Stimulated activated CD4-positive, alpha-beta T cell treated with anti-CD3 and anti-CD28 coated beads, Interleukin-2, amount 100 ng/mL, for 24 hours (primary cell): ENCODE measurements at regions not wholly inside any gene's neighbourhood (a gene's known extent, or its start where the extent isn't known, plus 50 kb on each side); places are given as distances from the start of the nearest gene placed in this dataset.

ENCODE experiments used
- DNase-seq, 2 donors: peaks; one replicate each; pipeline ENCODE4 v3.0.0-alpha.2; 2020

DNA sequence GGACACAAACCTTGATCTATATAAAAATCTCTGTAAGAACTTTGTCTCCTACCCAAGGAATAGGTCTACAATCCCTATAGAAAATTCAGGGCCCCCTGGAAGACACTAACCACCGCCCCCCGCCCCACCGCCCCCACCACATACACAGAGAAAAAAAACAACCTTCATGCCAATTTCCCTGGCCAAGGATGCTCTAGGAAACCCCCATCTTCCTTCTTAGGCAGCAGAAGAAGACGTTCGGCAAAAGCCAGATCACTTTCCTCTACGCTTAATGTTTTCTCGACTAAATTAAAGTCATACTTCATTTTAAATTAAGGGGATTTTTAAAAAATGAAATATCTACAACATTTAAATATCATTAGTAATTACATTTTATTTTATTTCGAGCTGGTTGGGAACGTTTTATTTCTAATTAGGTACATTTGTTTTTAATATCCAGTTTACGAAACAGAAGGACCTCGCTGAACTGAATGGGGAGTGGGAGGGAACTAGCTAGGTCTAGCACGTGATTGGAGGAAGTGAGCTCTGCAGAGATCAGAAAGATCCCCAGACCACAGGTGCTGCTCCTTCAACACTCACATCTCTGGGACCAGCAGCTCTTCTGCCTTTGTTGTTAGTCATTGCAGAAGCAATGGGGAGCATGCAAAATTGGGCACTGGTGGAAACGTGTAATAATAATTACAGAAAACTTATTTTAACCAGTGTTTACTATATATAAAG lies 472.3 kb downstream of the MN1 start:
- no peak for DNase-seq

DNA sequence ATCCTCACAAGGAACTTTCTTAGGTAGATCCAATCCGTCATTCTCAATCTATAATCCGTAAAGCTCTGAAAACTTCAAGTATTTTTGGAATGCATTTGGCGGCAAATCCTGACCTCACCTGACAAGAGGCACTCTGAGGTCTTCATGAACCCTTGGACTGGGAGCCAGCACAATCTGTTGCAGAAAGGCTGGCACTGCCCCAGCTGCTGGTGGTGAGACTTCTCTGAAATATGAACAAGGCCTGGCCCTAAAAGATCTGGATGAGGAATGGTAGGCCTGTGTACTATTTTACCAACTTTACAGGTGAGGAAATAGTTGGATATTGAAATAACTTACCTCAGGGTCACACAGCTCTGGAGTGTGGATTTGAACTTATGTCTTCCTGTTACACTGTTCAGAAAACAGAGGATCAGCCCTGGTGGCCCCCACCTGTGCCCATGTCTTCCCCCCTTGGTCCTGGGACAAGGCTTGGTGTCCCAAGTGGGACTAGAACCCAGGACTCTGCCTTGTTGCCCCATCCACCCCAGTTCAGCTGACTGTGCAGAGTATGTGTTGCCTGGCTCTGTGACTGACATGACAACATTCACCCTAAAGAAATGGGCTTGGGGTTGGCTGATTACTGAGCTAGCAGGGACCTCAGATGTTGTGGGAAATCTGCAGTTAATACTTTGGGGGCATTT lies 471.4 kb downstream of the MN1 start:
- no peak for DNase-seq

- peak in 1 of 2 donors; percentile 2 for DNase-seq
Measured at GRCh38 chr22:27331526-27332281, 469.9 kb downstream of the MN1 start.

DNA sequence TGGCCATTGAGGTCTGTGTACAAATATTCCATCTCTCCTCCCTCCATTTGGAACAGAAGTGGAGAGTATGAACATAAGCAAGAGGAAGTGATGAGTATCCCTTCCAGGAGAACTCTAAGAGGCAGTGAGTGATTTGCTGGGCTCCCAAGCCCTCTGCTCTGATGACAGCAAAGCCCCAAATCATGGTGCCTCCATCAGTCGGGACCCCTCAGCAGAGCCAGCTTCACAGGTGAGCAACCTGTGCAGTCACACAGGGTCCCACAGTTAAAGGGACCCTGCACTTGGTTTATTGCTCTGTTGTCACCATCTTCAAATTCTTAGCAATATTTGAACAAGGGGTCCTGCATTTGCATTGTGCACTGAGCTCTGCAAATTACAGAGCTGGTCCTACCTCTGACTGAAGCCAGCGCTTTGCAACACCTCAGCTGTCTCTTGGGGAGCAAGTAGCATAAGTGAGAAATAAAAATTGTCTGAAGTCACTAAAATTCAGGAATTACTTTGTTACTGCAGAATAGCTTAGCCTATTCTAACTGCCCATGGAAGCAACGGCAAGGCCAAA lies 466.4 kb downstream of the MN1 start:
- DNase-seq = no peak

- no peak for DNase-seq
Measured at GRCh38 chr22:27336151-27337090, 465.1 kb downstream of the MN1 start.

DNA sequence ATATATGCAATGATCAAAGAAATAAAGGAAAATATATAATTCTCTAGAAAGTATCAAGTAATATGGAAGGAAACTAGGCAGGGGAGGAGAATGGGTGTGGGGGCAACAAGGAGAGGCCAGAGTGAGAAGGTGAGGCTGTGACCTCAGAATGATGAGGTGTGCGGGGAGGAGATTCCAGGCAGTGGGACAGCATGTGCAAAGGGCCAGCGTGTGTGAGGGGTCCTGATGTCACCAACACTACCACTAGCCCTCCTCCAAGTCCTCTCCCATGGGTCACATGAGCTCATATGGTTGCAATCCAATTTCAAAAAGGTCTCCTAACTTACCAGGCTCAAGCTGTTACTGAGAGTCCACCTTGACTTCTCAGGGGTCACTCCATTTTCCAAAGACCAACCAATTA lies 463.9 kb downstream of the MN1 start:
- DNase-seq = no peak

DNA sequence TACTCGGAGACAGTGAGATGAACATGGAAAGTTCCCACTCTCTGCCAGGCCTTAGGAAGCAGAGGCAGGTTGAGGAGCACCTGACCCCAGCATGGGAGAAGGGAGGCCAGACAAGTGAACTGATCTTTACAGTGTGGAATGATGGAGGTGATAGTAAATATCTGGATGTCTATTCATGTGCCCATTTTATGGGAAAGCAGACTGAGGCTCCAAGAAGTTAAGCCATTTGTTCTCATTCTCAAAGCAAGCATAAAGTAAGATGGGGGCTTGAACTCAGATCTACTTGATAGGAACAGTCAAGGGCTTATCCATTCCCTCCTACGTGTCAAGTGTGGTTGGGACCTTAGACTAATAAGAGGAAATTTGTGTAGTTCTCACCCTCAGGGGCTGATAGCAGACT lies 461.5 kb downstream of the MN1 start:
- no peak for DNase-seq

DNA sequence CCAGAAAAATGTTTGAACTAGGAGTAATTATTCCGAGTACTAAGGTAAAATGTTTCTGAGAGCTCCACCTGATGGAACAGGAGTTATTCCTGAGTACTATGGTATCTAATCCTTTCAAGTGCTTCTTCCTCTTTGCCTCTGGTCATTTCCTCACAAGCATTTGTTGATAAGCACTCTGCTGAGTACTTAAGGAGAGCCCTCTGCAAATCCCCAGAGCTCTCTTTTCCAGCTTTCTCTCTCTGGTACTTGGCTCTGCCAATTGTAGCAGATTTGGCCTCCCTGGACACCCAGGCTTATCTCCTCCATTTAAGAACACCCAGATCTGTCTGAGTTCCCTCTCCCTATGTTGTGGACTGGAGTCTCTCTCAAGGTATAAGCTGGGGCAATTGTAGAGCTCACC lies 457.0 kb downstream of the MN1 start:
- no peak for DNase-seq

- DNase-seq = no peak
Measured at GRCh38 chr22:27345691-27346090, 455.9 kb downstream of the MN1 start.

DNA sequence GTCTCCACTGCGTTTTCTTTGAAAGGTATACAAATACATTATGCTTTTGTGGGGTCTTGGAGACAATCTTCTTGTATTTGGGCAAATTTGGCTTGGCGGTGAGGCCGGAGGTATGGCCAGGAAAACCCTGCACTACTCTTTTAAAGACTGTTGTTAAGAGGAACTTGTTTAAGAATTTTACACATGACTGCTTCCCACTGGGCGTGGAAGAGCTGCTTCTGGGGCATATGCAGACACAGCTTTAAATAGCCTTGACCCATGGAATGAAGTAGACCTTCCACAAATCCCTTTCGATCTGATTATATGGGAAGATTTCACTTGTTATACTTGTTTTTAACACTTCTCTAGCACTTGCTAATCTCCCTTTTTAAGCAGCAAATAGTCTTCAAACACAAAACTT lies 453.6 kb downstream of the MN1 start:
- no peak for DNase-seq

DNA sequence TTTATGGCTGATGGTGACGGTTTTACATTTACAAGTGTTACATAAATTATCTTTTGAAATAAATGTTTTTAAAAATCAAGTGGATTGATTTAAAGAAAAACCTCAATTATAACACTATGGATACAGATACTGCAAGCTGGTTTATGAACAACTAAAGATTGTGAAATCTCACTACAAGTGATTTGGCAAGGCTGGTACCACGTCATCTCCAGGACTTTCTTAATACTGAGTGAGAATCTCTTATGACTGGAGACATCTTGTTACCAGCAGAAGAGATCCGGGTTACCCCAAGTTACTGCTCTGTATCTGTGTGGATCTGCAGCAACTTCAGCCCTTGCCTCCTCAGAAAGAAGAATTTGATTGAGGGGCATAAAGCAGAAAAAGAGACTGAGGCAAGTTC lies 452.9 kb downstream of the MN1 start:
- no peak for DNase-seq

- no peak for DNase-seq
Measured at GRCh38 chr22:27349456-27349855, 452.1 kb downstream of the MN1 start.

DNA sequence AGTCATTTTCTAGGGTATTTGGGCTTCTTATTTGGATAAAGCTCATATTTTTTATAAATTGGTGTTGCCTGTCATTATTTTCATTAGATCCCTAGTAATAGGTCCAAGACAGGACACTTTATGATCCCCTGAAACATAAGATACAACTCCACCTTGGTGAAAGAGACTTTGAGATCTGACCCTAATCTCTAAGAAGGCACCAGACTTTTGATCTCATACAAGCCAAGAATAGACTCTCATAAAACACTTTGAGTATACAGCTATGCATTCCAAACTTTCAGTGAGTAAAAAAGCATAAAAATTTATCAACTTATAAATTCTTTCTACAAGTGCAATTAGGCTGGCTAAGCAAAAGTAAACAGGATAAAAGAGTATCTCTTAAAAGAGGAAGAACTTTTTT lies 451.2 kb downstream of the MN1 start:
- no peak for DNase-seq

DNA sequence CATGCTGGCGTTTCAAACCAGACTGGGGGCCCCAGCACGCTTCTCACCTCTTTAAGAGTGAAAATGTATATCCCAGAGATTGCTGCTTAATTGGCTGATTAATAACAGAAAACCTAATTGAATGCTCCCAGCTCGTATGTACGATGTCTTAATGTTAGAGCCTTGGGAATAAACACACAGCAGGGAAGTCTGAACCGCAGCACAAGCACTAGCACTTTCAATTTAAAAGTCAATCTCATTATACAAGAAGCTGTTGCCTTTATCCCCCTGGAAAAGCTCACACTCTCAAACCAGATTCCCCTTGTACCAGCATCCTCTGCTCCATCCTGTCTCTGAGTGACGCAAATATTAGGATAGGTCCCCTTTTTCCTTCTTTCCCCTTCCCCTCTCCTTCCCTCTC lies 449.1 kb downstream of the MN1 start:
- no peak for DNase-seq

DNA sequence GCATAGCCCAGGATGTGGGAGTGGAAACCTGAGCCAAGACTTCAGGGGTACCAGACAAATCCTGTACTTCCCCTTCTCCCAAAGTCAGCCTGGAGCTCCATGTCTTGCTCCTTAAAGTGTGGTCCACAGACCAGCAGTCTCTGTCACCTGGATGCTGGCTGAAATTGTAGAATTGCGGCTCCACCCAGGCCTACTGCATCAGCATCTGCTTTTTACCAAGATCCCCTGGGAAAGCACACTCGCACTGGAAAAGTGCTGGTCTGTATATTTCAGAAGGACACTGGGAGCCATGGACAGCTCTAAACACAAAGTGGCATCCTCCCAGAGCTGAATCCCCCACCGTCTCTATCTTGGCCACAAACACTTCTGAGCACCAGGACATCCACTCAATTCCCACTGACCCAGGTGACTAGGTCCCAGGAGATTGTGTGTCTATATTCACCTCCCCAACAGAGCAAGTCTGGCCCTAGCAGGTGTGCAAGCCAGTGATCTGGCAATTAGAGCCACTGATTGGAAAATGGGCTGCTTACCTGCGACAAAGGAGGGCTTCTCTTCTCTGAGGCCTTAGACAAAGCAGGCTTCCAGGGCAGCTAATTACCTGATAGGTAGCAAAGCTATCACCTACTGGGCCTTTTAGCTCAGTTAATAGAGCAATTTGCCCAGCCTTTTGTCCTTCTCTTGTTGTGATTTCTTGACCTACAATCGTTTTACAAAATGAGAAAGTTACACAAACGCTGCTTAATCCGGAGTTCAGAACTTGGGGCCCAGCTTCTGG lies 443.3 kb downstream of the MN1 start:
- no peak for DNase-seq

- peak in 1 of 2 donors; percentile 3 for DNase-seq
Measured at GRCh38 chr22:27370269-27370668, 431.3 kb downstream of the MN1 start.

DNA sequence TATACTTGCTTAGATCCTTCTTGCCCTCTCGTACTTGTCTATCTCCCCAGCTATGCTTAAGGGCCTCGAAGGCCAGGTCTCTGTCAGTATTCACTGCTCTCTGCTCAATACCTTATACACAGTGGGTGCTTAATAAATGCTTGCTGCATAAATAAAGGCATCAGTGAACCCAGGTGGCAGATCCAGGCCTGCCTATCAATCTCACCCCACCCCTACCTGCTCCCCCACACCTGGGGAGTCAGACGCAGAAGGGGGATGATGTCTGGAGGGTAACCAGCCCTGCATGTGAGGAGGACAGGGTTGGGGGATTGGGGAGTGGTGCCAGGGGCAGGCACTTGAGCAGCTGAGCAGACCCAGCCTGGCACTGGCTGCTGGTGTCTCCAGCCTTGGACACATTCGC lies 430.6 kb downstream of the MN1 start:
- DNase-seq = no peak

DNA sequence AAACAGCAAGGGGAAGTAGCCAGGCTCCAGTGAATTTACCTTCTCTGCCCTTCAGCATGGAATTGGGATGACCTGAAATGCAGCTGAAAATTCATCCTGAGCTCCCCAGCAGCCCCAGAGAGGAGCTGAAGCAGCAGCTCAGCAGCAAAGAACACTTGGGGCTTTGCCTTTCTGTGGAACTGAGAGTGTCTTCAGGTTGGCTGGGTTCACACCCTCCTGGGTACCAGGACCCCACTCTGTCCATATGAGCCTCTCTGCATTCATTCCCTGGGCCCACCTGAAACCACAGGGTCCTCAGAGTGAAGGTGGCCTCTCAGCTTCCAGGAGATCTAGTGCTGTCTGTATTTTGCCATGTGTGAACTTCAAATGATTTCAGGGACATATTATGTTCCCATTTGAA lies 429.2 kb downstream of the MN1 start:
- no peak for DNase-seq

GRCh38 chr22:27372969-27373670 lies 428.4 kb downstream of the MN1 start:
- no peak for DNase-seq

DNA sequence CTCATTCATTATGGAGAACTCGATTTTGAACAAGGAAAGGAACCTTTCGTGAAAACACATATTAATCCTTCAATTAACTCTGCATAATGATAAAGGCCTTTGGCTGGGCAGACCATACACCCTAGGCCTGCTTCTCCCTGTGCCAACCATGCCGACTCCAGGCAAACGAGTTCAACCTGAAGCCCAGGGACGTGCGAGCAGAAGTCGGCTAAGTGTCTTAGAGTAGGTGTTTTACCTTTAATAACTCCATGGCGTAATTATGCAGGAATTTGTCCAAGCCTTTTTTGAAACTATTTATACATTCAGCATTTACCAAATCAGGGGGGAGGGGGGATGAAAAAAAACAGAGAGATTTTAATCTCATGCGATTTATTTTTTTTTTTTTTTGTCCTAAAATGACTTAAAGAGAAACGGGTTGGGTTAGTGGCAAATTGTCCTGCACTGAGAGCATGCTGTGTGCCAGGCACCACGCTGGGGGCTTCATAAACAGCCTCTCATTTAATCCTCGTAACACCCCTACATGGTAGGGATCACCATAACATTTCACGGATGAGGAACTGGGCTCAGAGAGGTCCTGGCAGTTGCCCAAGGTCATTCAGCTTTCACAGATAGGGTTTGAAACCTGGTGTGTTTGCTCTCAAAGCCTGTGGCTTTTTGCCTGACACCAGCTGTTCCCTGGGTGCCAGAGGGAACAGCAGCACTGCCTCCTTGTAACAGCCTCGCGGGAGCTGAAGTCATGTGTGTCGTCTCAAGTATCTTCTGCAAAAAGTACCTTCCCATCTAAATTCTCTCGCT lies 423.9 kb downstream of the MN1 start:
- no peak for DNase-seq
